Omental fat pad (tissue), 3 donors: ENCODE measurements at regions not wholly inside any gene's neighbourhood (a gene's known extent, or its start where the extent isn't known, plus 50 kb on each side); places are given as distances from the start of the nearest gene placed in this dataset.
"Not testable (repeated sequence)": the region's sequence is repeated elsewhere in the genome, so short reads cannot be mapped to it uniquely, and the experiment has no call there.

Source experiments
- ATAC-seq: fragments of 150-250 bp; one replicate; pipeline ENCODE4 v1.9.1; 2016; ENCODE audit warnings: mild to moderate bottlenecking, moderate library complexity; ENCODE audit not compliant: low FRiP score
- DNase-seq: peaks from one replicate; pipeline ENCODE4 v3.0.0-alpha.2; 2019; ENCODE audit warnings: low spot score
- CTCF ChIP-seq, 3 donors: fragments of 450-650 bp; IDR thresholded peaks; one replicate each; pipeline ENCODE4 v1.5.1; 2016 to 2017; ENCODE audit warnings: antibody characterized with exemption in 3 of 3, mild to moderate bottlenecking in 3 of 3, moderate library complexity in 2 of 3

- no peak for ATAC-seq
- no peak for DNase-seq
- no peak for TF ChIP-seq CTCF (IDR thresholded peaks at IDR 0.05)
Measured at GRCh38 chr17:20706751-20707373, 127.3 kb downstream of the CDRT15L2 start.

GRCh38 chr17:20708821-20709220 lies 129.3 kb downstream of the CDRT15L2 start:
- ATAC-seq, DNase-seq: not testable (repeated sequence)

- DNase-seq, ATAC-seq: not testable (repeated sequence)
Measured at GRCh38 chr17:20716481-20716880, 137.0 kb downstream of the CDRT15L2 start.

- DNase-seq (no peak), ATAC-seq (no peak)
- TF ChIP-seq CTCF (IDR thresholded peaks at IDR 0.05), result no peak
Measured at GRCh38 chr17:20721171-20721570, 141.6 kb downstream of the CDRT15L2 start.

GRCh38 chr17:20724391-20724790 lies 144.9 kb downstream of the CDRT15L2 start:
- ATAC-seq, DNase-seq: not testable (repeated sequence)

GRCh38 chr17:20727201-20727600 lies 147.7 kb downstream of the CDRT15L2 start:
- ATAC-seq, DNase-seq: not testable (repeated sequence)

GRCh38 chr17:20728181-20728580 lies 148.7 kb downstream of the CDRT15L2 start:
- no peak for TF ChIP-seq CTCF (IDR thresholded peaks at IDR 0.05)
- no peak for DNase-seq
- no peak for ATAC-seq

GRCh38 chr17:20731131-20731530 lies 151.6 kb downstream of the CDRT15L2 start:
- ATAC-seq, DNase-seq: not testable (repeated sequence)

GRCh38 chr17:20733923-20734322 lies 154.4 kb downstream of the CDRT15L2 start:
- DNase-seq (no peak), ATAC-seq (no peak)
- no peak for TF ChIP-seq CTCF (IDR thresholded peaks at IDR 0.05)

- DNase-seq (no peak), ATAC-seq (no peak)
- TF ChIP-seq CTCF (IDR thresholded peaks at IDR 0.05), result no peak
Measured at GRCh38 chr17:20735796-20736195, 156.3 kb downstream of the CDRT15L2 start.

- not testable (repeated sequence) for DNase-seq, ATAC-seq
Measured at GRCh38 chr17:20737636-20738035, 158.1 kb downstream of the CDRT15L2 start.
